ENCODE measurements at regions not wholly inside any gene's neighbourhood (a gene's known extent, or its start where the extent isn't known, plus 50 kb on each side); places are given as distances from the start of the nearest gene placed in this dataset.
"Not testable (repeated sequence)": the region's sequence is repeated elsewhere in the genome, so short reads cannot be mapped to it uniquely, and the experiment has no call there.

- not testable (repeated sequence) for DNase-seq (ENCODE audit: low read depth)
Measured at GRCh38 chr1:146710838-146711521, 227.1 kb upstream of the NBPF12 start.

- not testable (repeated sequence) for DNase-seq (ENCODE audit: low read depth)
Measured at GRCh38 chr1:146709302-146709701, 228.8 kb upstream of the NBPF12 start.

GRCh38 chr1:146704162-146704724, 233.9 kb upstream of the NBPF12 start:
- not testable (repeated sequence) for DNase-seq (ENCODE audit: low read depth)

- DNase-seq (ENCODE audit: low read depth): not testable (repeated sequence)
Measured at GRCh38 chr1:146701320-146701719, 236.8 kb upstream of the NBPF12 start.

- not testable (repeated sequence) for DNase-seq (ENCODE audit: low read depth)
Measured at GRCh38 chr1:146695388-146695787, 242.7 kb upstream of the NBPF12 start.

- DNase-seq (ENCODE audit: low read depth): not testable (repeated sequence)
Measured at GRCh38 chr1:146691798-146692197, 246.3 kb upstream of the NBPF12 start.

GRCh38 chr1:146688893-146689292, 249.2 kb upstream of the NBPF12 start:
- not testable (repeated sequence) for DNase-seq (ENCODE audit: low read depth)

GRCh38 chr1:146686777-146687366, 251.3 kb upstream of the NBPF12 start:
- DNase-seq (ENCODE audit: low read depth): not testable (repeated sequence)

GRCh38 chr1:146683126-146683429, 255.0 kb upstream of the NBPF12 start:
- DNase-seq (ENCODE audit: low read depth): not testable (repeated sequence)

GRCh38 chr1:146682227-146683125, 255.6 kb upstream of the NBPF12 start:
- not testable (repeated sequence) for DNase-seq (ENCODE audit: low read depth)

- not testable (repeated sequence) for DNase-seq (ENCODE audit: low read depth)
Measured at GRCh38 chr1:146673729-146674299, 264.3 kb upstream of the NBPF12 start.

GRCh38 chr1:146672608-146673007, 265.5 kb upstream of the NBPF12 start:
- DNase-seq (ENCODE audit: low read depth): not testable (repeated sequence)

- not testable (repeated sequence) for DNase-seq (ENCODE audit: low read depth)
Measured at GRCh38 chr1:146671588-146671987, 266.5 kb upstream of the NBPF12 start.

- DNase-seq (ENCODE audit: low read depth): not testable (repeated sequence)
Measured at GRCh38 chr1:146670832-146671566, 267.1 kb upstream of the NBPF12 start.

- not testable (repeated sequence) for DNase-seq (ENCODE audit: low read depth)
Measured at GRCh38 chr1:146666275-146666674, 271.8 kb upstream of the NBPF12 start.

- not testable (repeated sequence) for DNase-seq (ENCODE audit: low read depth)
Measured at GRCh38 chr1:146660242-146660641, 277.9 kb upstream of the NBPF12 start.

- not testable (repeated sequence) for DNase-seq (ENCODE audit: low read depth)
Measured at GRCh38 chr1:146656356-146657060, 281.6 kb upstream of the NBPF12 start.

- DNase-seq (ENCODE audit: low read depth): not testable (repeated sequence)
Measured at GRCh38 chr1:146654763-146655162, 283.4 kb upstream of the NBPF12 start.

- not testable (repeated sequence) for DNase-seq (ENCODE audit: low read depth)
Measured at GRCh38 chr1:146645978-146646604, 292.0 kb upstream of the NBPF12 start.

GRCh38 chr1:146641534-146641933, 296.6 kb upstream of the NBPF12 start:
- DNase-seq (ENCODE audit: low read depth): not testable (repeated sequence)
